ENCODE measurements at regions not wholly inside any gene's neighbourhood (a gene's known extent, or its start where the extent isn't known, plus 50 kb on each side); places are given as distances from the start of the nearest gene placed in this dataset.

- H2AFZ ChIP-seq (ENCODE audit: low read length): no peak overlapping the region
- no peaks in the 10 kb centered on the region for H3K79me2 ChIP-seq (ENCODE audit: insufficient read depth, low read length)
- H3K9me3 ChIP-seq (ENCODE audit: insufficient read depth, low read depth, low read length): no peaks in the 10 kb centered on the region
- H3K4me3 ChIP-seq (ENCODE audit: low read length, poor library complexity, severe bottlenecking): no peak overlapping the region
- H3K4me1 ChIP-seq (ENCODE audit: insufficient read depth, low read length, poor library complexity, severe bottlenecking): no peaks in the 10 kb centered on the region
- H3K4me2 ChIP-seq (ENCODE audit: low read depth, low read length, poor library complexity, severe bottlenecking): no peak overlapping the region
- no peak for TF ChIP-seq EZH2phosphoT487 (IDR thresholded peaks at IDR 0.05; ENCODE audit: borderline replicate concordance)
- no peak for TF ChIP-seq CTCF (conservative IDR thresholded peaks at IDR 0.05; ENCODE audit: low read length)
- H3K27me3 ChIP-seq (ENCODE audit: insufficient read depth, low read length, poor library complexity, severe bottlenecking): no peaks in the 10 kb centered on the region
- H3K9ac ChIP-seq (ENCODE audit: low read depth, low read length, poor library complexity, severe bottlenecking): no peak overlapping the region
- no peaks in the 10 kb centered on the region for H4K20me1 ChIP-seq (ENCODE audit: insufficient read depth, low read length, poor library complexity, severe bottlenecking)
- H3K36me3 ChIP-seq (ENCODE audit: insufficient read depth, low read length): no peaks in the 10 kb centered on the region
- no peaks in the 10 kb centered on the region for H3F3A ChIP-seq (ENCODE audit: low read depth)
- no peaks in the 10 kb centered on the region for H3K9me2 ChIP-seq (replicated peaks; ENCODE audit: low read depth, low read length)
These were observed 513.0 kb downstream of the PTPRU start for GRCh38 chr1:29749024-29749945.

- Histone ChIP-seq H4K20me1 (ENCODE audit: insufficient read depth, low read length, poor library complexity, severe bottlenecking) (no peaks in the 10 kb centered on the region), H3K4me2 (ENCODE audit: low read depth, low read length, poor library complexity, severe bottlenecking) (no peak overlapping the region), H3K4me3 (ENCODE audit: low read length, poor library complexity, severe bottlenecking) (no peak overlapping the region), H3K36me3 (ENCODE audit: insufficient read depth, low read length) (no peaks in the 10 kb centered on the region), H3K9me3 (ENCODE audit: insufficient read depth, low read depth, low read length) (no peaks in the 10 kb centered on the region), H3K4me1 (ENCODE audit: insufficient read depth, low read length, poor library complexity, severe bottlenecking) (no peaks in the 10 kb centered on the region), H3F3A (ENCODE audit: low read depth) (no peaks in the 10 kb centered on the region), H3K79me2 (ENCODE audit: insufficient read depth, low read length) (no peaks in the 10 kb centered on the region), H3K27me3 (ENCODE audit: insufficient read depth, low read length, poor library complexity, severe bottlenecking) (no peaks in the 10 kb centered on the region), H3K9me2 (replicated peaks; ENCODE audit: low read depth, low read length) (no peaks in the 10 kb centered on the region), H3K9ac (ENCODE audit: low read depth, low read length, poor library complexity, severe bottlenecking) (no peak overlapping the region), H2AFZ (ENCODE audit: low read length) (no peak overlapping the region)
- TF ChIP-seq EZH2phosphoT487 (IDR thresholded peaks at IDR 0.05; ENCODE audit: borderline replicate concordance) (no peak), CTCF (conservative IDR thresholded peaks at IDR 0.05; ENCODE audit: low read length) (no peak)
These were observed 510.9 kb downstream of the PTPRU start for GRCh38 chr1:29747196-29747595.

- H3F3A ChIP-seq (ENCODE audit: low read depth): no peaks in the 10 kb centered on the region
- H3K4me3 ChIP-seq (ENCODE audit: low read length, poor library complexity, severe bottlenecking): no peak overlapping the region
- H3K9me2 ChIP-seq (replicated peaks; ENCODE audit: low read depth, low read length): no peaks in the 10 kb centered on the region
- H3K9ac ChIP-seq (ENCODE audit: low read depth, low read length, poor library complexity, severe bottlenecking): no peak overlapping the region
- TF ChIP-seq EZH2phosphoT487 (IDR thresholded peaks at IDR 0.05; ENCODE audit: borderline replicate concordance): no peak
- TF ChIP-seq CTCF (conservative IDR thresholded peaks at IDR 0.05; ENCODE audit: low read length): no peak
- H3K9me3 ChIP-seq (ENCODE audit: insufficient read depth, low read depth, low read length): no peaks in the 10 kb centered on the region
- H4K20me1 ChIP-seq (ENCODE audit: insufficient read depth, low read length, poor library complexity, severe bottlenecking): no peaks in the 10 kb centered on the region
- H3K27me3 ChIP-seq (ENCODE audit: insufficient read depth, low read length, poor library complexity, severe bottlenecking): no peaks in the 10 kb centered on the region
- no peak overlapping the region for H2AFZ ChIP-seq (ENCODE audit: low read length)
- H3K4me2 ChIP-seq (ENCODE audit: low read depth, low read length, poor library complexity, severe bottlenecking): no peak overlapping the region
- H3K4me1 ChIP-seq (ENCODE audit: insufficient read depth, low read length, poor library complexity, severe bottlenecking): no peaks in the 10 kb centered on the region
- H3K79me2 ChIP-seq (ENCODE audit: insufficient read depth, low read length): no peaks in the 10 kb centered on the region
- H3K36me3 ChIP-seq (ENCODE audit: insufficient read depth, low read length): no peaks in the 10 kb centered on the region
These were observed 509.8 kb downstream of the PTPRU start for GRCh38 chr1:29746076-29746665.
